Activated CD8-positive, alpha-beta memory T cell treated with anti-CD3 and anti-CD28 coated beads, Interleukin-2, amount 10 ng/mL, durations not matched to agents 7 days and 5 days (primary cell): ENCODE measurements at regions not wholly inside any gene's neighbourhood (a gene's known extent, or its start where the extent isn't known, plus 50 kb on each side); places are given as distances from the start of the nearest gene placed in this dataset.
"Not testable (repeated sequence)": the region's sequence is repeated elsewhere in the genome, so short reads cannot be mapped to it uniquely, and the experiment has no call there.

Experiments
- ATAC-seq: fragments of 150-1000 bp; cut with Tn5 transposase; one replicate; pipeline ENCODE4 v1.10.0; 2021; ENCODE audit warnings: moderate library complexity
- CTCF ChIA-PET: fragments of 350-600 bp; sonication (Branson Sonifier 250); formaldehyde crosslinking; loops from one replicate; lab custom pipeline; 2021; ENCODE audit warnings: antibody characterized with exemption; lab: Charles Lee
- DNase-seq: peaks from one replicate; pipeline ENCODE4 v3.0.0-alpha.2; 2020
- H3K27ac Mint-ChIP-seq: one replicate; pipeline ENCODE4 v1.8.0; 2021; ENCODE audit warnings: mild to moderate bottlenecking, mixed read lengths
- H3K27me3 Mint-ChIP-seq: one replicate; pipeline ENCODE4 v1.8.0; 2021; ENCODE audit warnings: mixed read lengths
- H3K36me3 Mint-ChIP-seq: one replicate; pipeline ENCODE4 v1.8.0; 2021; ENCODE audit warnings: mild to moderate bottlenecking, mixed read lengths
- H3K4me1 Mint-ChIP-seq: one replicate; pipeline ENCODE4 v1.8.0; 2021; ENCODE audit warnings: mixed read lengths
- H3K4me3 Mint-ChIP-seq: one replicate; pipeline ENCODE4 v1.8.0; 2021; ENCODE audit warnings: mild to moderate bottlenecking, moderate library complexity, mixed read lengths
- H3K9me3 Mint-ChIP-seq: one replicate; pipeline ENCODE4 v1.8.0; 2022; ENCODE audit warnings: low read depth, mixed read lengths

GRCh38 chr2:126978333-126978732 is 79.6 kb downstream of the TEX51 start:
- no peaks in the 10 kb centered on the region for H3K9me3 Mint-ChIP-seq
- H3K27me3 Mint-ChIP-seq = peaks cover 27% of the 10 kb centered on the region
- no peak overlapping the region for H3K4me3 Mint-ChIP-seq
- H3K4me1 Mint-ChIP-seq = no peaks in the 10 kb centered on the region
- no peak for ATAC-seq
- H3K36me3 Mint-ChIP-seq = no peaks in the 10 kb centered on the region
- CTCF ChIA-PET = interaction anchor here (1.2 kb wide), 1 partner anchor 18 kb away, joined by 3 read pairs; no protein-coding TSS in a partner anchor
- H3K27ac Mint-ChIP-seq = no peak overlapping the region
- DNase-seq = no peak

- no peaks in the 10 kb centered on the region for H3K4me1 Mint-ChIP-seq
- H3K4me3 Mint-ChIP-seq = no peak overlapping the region
- H3K9me3 Mint-ChIP-seq = no peaks in the 10 kb centered on the region
- ATAC-seq (no peak), DNase-seq (no peak)
- no peaks in the 10 kb centered on the region for H3K36me3 Mint-ChIP-seq
- peaks cover 28% of the 10 kb centered on the region for H3K27me3 Mint-ChIP-seq
- H3K27ac Mint-ChIP-seq = no peak overlapping the region
- CTCF ChIA-PET = interaction anchor here (1.2 kb wide), 1 partner anchor 17 kb away, joined by 3 read pairs; no protein-coding TSS in a partner anchor
Measured at GRCh38 chr2:126979039-126980003, 80.6 kb downstream of the TEX51 start.

DNA sequence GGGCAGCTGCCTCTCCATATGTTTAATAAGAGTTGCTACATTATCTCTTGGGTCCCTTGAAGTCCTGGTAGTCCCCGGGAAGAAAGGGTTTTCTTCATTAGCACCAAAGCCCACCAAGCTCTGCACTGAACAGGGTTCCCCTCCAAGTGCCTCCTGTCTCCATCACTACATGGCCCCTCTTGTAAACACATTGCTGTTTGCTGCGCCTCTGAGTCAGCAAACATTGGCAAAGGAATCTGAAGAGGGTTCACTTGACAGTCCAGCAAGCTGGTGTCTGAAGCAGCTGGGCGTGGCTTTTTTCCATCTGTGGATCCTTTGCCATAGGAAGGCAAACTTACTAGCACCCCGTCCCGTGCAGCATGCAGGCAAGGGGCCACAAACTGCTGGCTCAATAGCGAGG is 82.8 kb downstream of the TEX51 start:
- H3K4me1 Mint-ChIP-seq = no peaks in the 10 kb centered on the region
- H3K27ac Mint-ChIP-seq = no peak overlapping the region
- peaks cover 32% of the 10 kb centered on the region for H3K27me3 Mint-ChIP-seq
- ATAC-seq (no peak), DNase-seq (no peak)
- H3K4me3 Mint-ChIP-seq = no peak overlapping the region
- CTCF ChIA-PET = interaction anchor here (1.5 kb wide), 1 partner anchor 10 kb away, joined by 8 read pairs; no protein-coding TSS in a partner anchor
- H3K36me3 Mint-ChIP-seq = no peaks in the 10 kb centered on the region
- no peaks in the 10 kb centered on the region for H3K9me3 Mint-ChIP-seq

DNA sequence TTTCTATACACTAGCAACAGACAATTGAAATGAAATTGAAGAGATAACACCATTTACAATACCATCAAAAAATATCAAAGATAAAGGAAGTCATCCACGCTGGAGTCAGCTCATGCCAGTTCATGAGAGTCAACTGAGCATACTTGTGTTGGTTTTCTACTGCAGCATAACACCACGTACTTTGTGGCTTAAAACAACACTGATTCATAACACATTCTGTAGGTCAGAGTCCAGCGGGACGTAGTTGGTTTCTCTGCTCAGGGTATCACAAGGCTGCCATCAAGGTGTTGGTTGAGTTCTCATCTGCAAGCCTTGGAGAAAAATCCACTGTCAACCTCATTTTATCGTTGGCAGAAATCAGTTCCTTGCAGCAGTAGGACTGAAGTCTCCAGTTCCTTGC is 84.2 kb downstream of the TEX51 start:
- CTCF ChIA-PET = no interaction called here
- no peaks in the 10 kb centered on the region for H3K4me1 Mint-ChIP-seq
- H3K9me3 Mint-ChIP-seq = no peaks in the 10 kb centered on the region

GRCh38 chr2:126986631-126987187 is 88.0 kb downstream of the TEX51 start:
- CTCF ChIA-PET = interaction anchor here (0.6 kb wide), 1 partner anchor 383 kb away, joined by 3 read pairs; no protein-coding TSS in a partner anchor
- Mint-ChIP-seq H3K4me1 (no peaks in the 10 kb centered on the region), H3K4me3 (no peak overlapping the region), H3K27me3 (peaks cover 53% of the 10 kb centered on the region), H3K27ac (no peak overlapping the region), H3K36me3 (no peaks in the 10 kb centered on the region), H3K9me3 (no peaks in the 10 kb centered on the region)
- DNase-seq (no peak), ATAC-seq (no peak)

More for the DNA sequence above, 84.2 kb downstream of the TEX51 start:
- DNase-seq = no peak
- peaks cover 38% of the 10 kb centered on the region for H3K27me3 Mint-ChIP-seq
- no peak for ATAC-seq
- no peak overlapping the region for H3K27ac Mint-ChIP-seq
- H3K36me3 Mint-ChIP-seq = no peaks in the 10 kb centered on the region
- no peak overlapping the region for H3K4me3 Mint-ChIP-seq

DNA sequence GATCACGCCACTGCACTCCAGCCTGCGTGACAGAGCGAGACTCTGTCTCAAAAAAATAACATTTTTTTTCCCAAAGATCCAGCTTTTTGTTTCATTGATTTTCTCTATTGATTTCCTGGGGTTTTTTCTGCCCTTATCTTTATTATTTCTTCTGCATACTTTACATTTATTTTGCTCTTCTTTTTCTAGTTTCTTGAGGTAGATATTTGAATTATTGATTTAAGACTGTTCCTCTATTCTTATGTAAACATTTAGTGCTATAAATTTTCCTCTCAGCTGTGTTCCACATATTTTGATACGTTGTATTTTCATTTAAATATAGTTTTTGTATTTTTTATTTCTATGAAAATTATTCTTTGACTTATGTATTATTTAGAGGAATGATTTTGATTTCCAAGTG is 89.8 kb downstream of the TEX51 start:
- Mint-ChIP-seq H3K4me3 (no peak overlapping the region), H3K4me1 (no peaks in the 10 kb centered on the region), H3K27me3 (peaks cover 56% of the 10 kb centered on the region), H3K27ac (no peak overlapping the region), H3K36me3 (no peaks in the 10 kb centered on the region), H3K9me3 (no peaks in the 10 kb centered on the region)
- no peak for ATAC-seq
- CTCF ChIA-PET = no interaction called here
- no peak for DNase-seq

GRCh38 chr2:126989064-126989463 is 90.4 kb downstream of the TEX51 start:
- not testable (repeated sequence) for ATAC-seq, H3K36me3 Mint-ChIP-seq, H3K9me3 Mint-ChIP-seq, H3K4me3 Mint-ChIP-seq, DNase-seq, H3K4me1 Mint-ChIP-seq, H3K27ac Mint-ChIP-seq
- H3K27me3 Mint-ChIP-seq = peaks cover 53% of the 10 kb centered on the region
- CTCF ChIA-PET = interaction anchor here (0.7 kb wide), 1 partner anchor 17 kb away, joined by 3 read pairs; no protein-coding TSS in a partner anchor

- CTCF ChIA-PET = no interaction called here
- Mint-ChIP-seq H3K9me3 (no peaks in the 10 kb centered on the region), H3K36me3 (no peaks in the 10 kb centered on the region), H3K4me1 (no peaks in the 10 kb centered on the region), H3K4me3 (no peak overlapping the region), H3K27ac (no peak overlapping the region), H3K27me3 (peaks cover 53% of the 10 kb centered on the region)
- no peak for DNase-seq
- ATAC-seq = no peak
Measured at GRCh38 chr2:126990200-126990599, 91.5 kb downstream of the TEX51 start.

- no peaks in the 10 kb centered on the region for H3K36me3 Mint-ChIP-seq
- H3K4me3 Mint-ChIP-seq = no peak overlapping the region
- CTCF ChIA-PET = no interaction called here
- H3K4me1 Mint-ChIP-seq = no peaks in the 10 kb centered on the region
- no peak for DNase-seq
- H3K27ac Mint-ChIP-seq = no peak overlapping the region
- no peak for ATAC-seq
- H3K9me3 Mint-ChIP-seq = no peaks in the 10 kb centered on the region
- H3K27me3 Mint-ChIP-seq = peaks cover 48% of the 10 kb centered on the region
Measured at GRCh38 chr2:126990605-126991532, 92.2 kb downstream of the TEX51 start.

GRCh38 chr2:126994340-126994777 is 95.7 kb downstream of the TEX51 start:
- no peaks in the 10 kb centered on the region for H3K4me1 Mint-ChIP-seq
- H3K27ac Mint-ChIP-seq = no peak overlapping the region
- no peak overlapping the region for H3K4me3 Mint-ChIP-seq
- H3K36me3 Mint-ChIP-seq = no peaks in the 10 kb centered on the region
- H3K27me3 Mint-ChIP-seq = peaks cover 37% of the 10 kb centered on the region
- CTCF ChIA-PET = no interaction called here
- no peaks in the 10 kb centered on the region for H3K9me3 Mint-ChIP-seq
- ATAC-seq (no peak), DNase-seq (no peak)

DNA sequence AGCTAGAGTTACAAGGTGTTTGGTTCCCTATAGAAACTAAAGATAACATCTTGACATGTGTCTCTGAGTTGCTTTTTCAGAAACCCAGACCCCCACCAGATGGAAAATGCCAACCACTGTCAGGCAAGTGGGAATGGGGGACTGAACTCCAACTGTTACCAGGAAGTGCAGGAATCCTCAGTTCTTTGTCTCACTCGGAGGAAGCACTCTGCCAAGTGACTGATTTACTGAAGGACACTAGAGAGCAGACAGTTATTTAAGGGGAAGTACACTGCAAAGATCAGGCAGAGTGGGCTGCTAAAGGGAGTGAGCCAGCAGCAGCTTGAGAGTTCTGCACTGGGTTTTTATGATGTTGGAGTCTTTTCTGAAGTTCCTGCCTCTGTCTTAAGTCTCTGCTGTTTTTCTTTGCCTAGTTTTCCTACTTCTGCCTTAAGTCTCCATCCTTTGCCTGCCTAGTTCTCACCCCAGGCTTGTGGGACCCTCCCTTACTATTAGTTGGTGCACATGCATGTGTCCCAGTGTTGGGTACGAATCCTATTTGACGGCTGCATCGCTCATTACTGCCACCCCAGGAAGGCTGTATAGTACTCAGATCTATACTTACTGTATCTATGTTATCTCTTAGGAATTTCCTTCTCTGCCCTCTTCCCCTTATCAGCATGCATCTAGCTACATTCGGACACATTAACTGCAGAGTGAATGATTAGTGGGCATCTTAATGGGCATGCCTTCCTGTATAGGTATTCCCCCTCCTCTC is 97.1 kb downstream of the TEX51 start:
- Mint-ChIP-seq H3K9me3 (no peaks in the 10 kb centered on the region), H3K27ac (no peak overlapping the region), H3K4me1 (peaks cover 3% of the 10 kb centered on the region), H3K36me3 (no peaks in the 10 kb centered on the region), H3K27me3 (peaks cover 27% of the 10 kb centered on the region), H3K4me3 (no peak overlapping the region)
- DNase-seq (no peak), ATAC-seq (no peak)
- CTCF ChIA-PET = interaction anchor here (0.6 kb wide), 1 partner anchor 218 kb away, joined by 3 read pairs; no protein-coding TSS in a partner anchor

- Mint-ChIP-seq H3K27me3 (peaks cover 24% of the 10 kb centered on the region), H3K4me1 (peaks cover 7% of the 10 kb centered on the region), H3K36me3 (no peaks in the 10 kb centered on the region), H3K9me3 (no peaks in the 10 kb centered on the region), H3K27ac (no peak overlapping the region), H3K4me3 (no peak overlapping the region)
- DNase-seq = no peak
- ATAC-seq = no peak
- CTCF ChIA-PET = interaction anchor here (0.6 to 1.2 kb wide), 2 partner anchors 18 to 218 kb away, joined by 3 read pairs; no protein-coding TSS in a partner anchor
Measured at GRCh38 chr2:126996378-126996699, 97.6 kb downstream of the TEX51 start.
